ENCODE measurements at regions not wholly inside any gene's neighbourhood (a gene's known extent, or its start where the extent isn't known, plus 50 kb on each side); places are given as distances from the start of the nearest gene placed in this dataset.

GRCh38 chr10:44240584-44241205 lies 144.2 kb downstream of the CXCL12 start:
- no peak for DNase-seq

GRCh38 chr10:44238212-44238611 lies 146.7 kb downstream of the CXCL12 start:
- no peak for DNase-seq

GRCh38 chr10:44237364-44238049 lies 147.4 kb downstream of the CXCL12 start:
- no peak for DNase-seq

GRCh38 chr10:44235363-44235762 lies 149.5 kb downstream of the CXCL12 start:
- DNase-seq, result no peak

GRCh38 chr10:44234483-44234875 lies 150.4 kb downstream of the CXCL12 start:
- no peak for DNase-seq

- DNase-seq, result no peak
These were observed 151.1 kb downstream of the CXCL12 start for GRCh38 chr10:44233561-44234482.

- no peak for DNase-seq
These were observed 167.6 kb downstream of the CXCL12 start for GRCh38 chr10:44217274-44217820.

- no peak for DNase-seq
These were observed 168.8 kb downstream of the CXCL12 start for GRCh38 chr10:44216073-44216472.

- DNase-seq, result no peak
These were observed 175.1 kb downstream of the CXCL12 start for GRCh38 chr10:44209811-44210210.

GRCh38 chr10:44207160-44207559 lies 177.7 kb downstream of the CXCL12 start:
- DNase-seq, result no peak

- no peak for DNase-seq
These were observed 178.6 kb downstream of the CXCL12 start for GRCh38 chr10:44206127-44206818.

- no peak for DNase-seq
These were observed 179.8 kb downstream of the CXCL12 start for GRCh38 chr10:44205067-44205466.

- no peak for DNase-seq
These were observed 181.4 kb downstream of the CXCL12 start for GRCh38 chr10:44203535-44203934.

- DNase-seq, result no peak
These were observed 181.9 kb downstream of the CXCL12 start for GRCh38 chr10:44202952-44203351.

GRCh38 chr10:44201656-44202055 lies 183.2 kb downstream of the CXCL12 start:
- DNase-seq, result no peak

- DNase-seq, result no peak
These were observed 183.9 kb downstream of the CXCL12 start for GRCh38 chr10:44201011-44201410.

GRCh38 chr10:44199991-44200655 lies 184.8 kb downstream of the CXCL12 start:
- DNase-seq, result no peak

GRCh38 chr10:44199267-44199666 lies 185.6 kb downstream of the CXCL12 start:
- no peak for DNase-seq

- DNase-seq, result no peak
These were observed 186.2 kb downstream of the CXCL12 start for GRCh38 chr10:44198780-44199097.

- no peak for DNase-seq
These were observed 186.7 kb downstream of the CXCL12 start for GRCh38 chr10:44198096-44198779.

GRCh38 chr10:44197646-44198045 lies 187.3 kb downstream of the CXCL12 start:
- DNase-seq, result no peak

GRCh38 chr10:44196336-44196735 lies 188.6 kb downstream of the CXCL12 start:
- no peak for DNase-seq

Measured in activated CD8-positive, alpha-beta memory T cell treated with anti-CD3 and anti-CD28 coated beads for 24 hours (primary cell).